GM21528 (cell line): ENCODE measurements at regions not wholly inside any gene's neighbourhood (a gene's known extent, or its start where the extent isn't known, plus 50 kb on each side); places are given as distances from the start of the nearest gene placed in this dataset.
"Not testable (repeated sequence)": the region's sequence is repeated elsewhere in the genome, so short reads cannot be mapped to it uniquely, and the experiment has no call there.

Experiments used
- ATAC-seq: cut with Tn5 transposase; IDR thresholded peaks from one replicate; pipeline ENCODE4 v1.9.1; 2021; ENCODE audit warnings: mild to moderate bottlenecking, moderate library complexity; ENCODE audit not compliant: unreplicated experiment, low FRiP score

GRCh38 chr18:41096504-41096903, 858.5 kb upstream of the PIK3C3 start:
- ATAC-seq, result no peak

- no peak for ATAC-seq
Measured at GRCh38 chr18:41077076-41077475, 878.0 kb upstream of the PIK3C3 start.

GRCh38 chr18:41075212-41075611, 879.8 kb upstream of the PIK3C3 start:
- ATAC-seq, result no peak

GRCh38 chr18:41073372-41073954, 881.6 kb upstream of the PIK3C3 start:
- no peak for ATAC-seq

- ATAC-seq, result no peak
Measured at GRCh38 chr18:41072946-41073345, 882.1 kb upstream of the PIK3C3 start.

- no peak for ATAC-seq
Measured at GRCh38 chr18:41071826-41072225, 883.2 kb upstream of the PIK3C3 start.

- ATAC-seq, result no peak
Measured at GRCh38 chr18:41069167-41069566, 885.9 kb upstream of the PIK3C3 start.

- ATAC-seq, result no peak
Measured at GRCh38 chr18:41064916-41065315, 890.1 kb upstream of the PIK3C3 start.

GRCh38 chr18:41060967-41061366, 894.1 kb upstream of the PIK3C3 start:
- ATAC-seq, result no peak

GRCh38 chr18:41059126-41059415, 896.0 kb upstream of the PIK3C3 start:
- ATAC-seq, result no peak

- no peak for ATAC-seq
Measured at GRCh38 chr18:41058351-41059125, 896.5 kb upstream of the PIK3C3 start.

GRCh38 chr18:41052625-41053024, 902.4 kb upstream of the PIK3C3 start:
- no peak for ATAC-seq

- not testable (repeated sequence) for ATAC-seq
Measured at GRCh38 chr18:41046250-41046649, 908.8 kb upstream of the PIK3C3 start.

GRCh38 chr18:41043876-41044275, 911.2 kb upstream of the PIK3C3 start:
- ATAC-seq, result no peak

GRCh38 chr18:41042866-41043265, 912.2 kb upstream of the PIK3C3 start:
- ATAC-seq, result no peak

- no peak for ATAC-seq
Measured at GRCh38 chr18:41038071-41038470, 917.0 kb upstream of the PIK3C3 start.

- no peak for ATAC-seq
Measured at GRCh38 chr18:41036346-41036745, 918.7 kb upstream of the PIK3C3 start.

- ATAC-seq, result no peak
Measured at GRCh38 chr18:41034413-41034812, 920.6 kb upstream of the PIK3C3 start.

GRCh38 chr18:41025666-41026065, 929.4 kb upstream of the PIK3C3 start:
- no peak for ATAC-seq

- ATAC-seq, result no peak
Measured at GRCh38 chr18:41024792-41025191, 930.2 kb upstream of the PIK3C3 start.

GRCh38 chr18:41022484-41022883, 932.5 kb upstream of the PIK3C3 start:
- no peak for ATAC-seq

- no peak for ATAC-seq
Measured at GRCh38 chr18:41021089-41021488, 933.9 kb upstream of the PIK3C3 start.
